ENCODE measurements at regions not wholly inside any gene's neighbourhood (a gene's known extent, or its start where the extent isn't known, plus 50 kb on each side); places are given as distances from the start of the nearest gene placed in this dataset.

DNA sequence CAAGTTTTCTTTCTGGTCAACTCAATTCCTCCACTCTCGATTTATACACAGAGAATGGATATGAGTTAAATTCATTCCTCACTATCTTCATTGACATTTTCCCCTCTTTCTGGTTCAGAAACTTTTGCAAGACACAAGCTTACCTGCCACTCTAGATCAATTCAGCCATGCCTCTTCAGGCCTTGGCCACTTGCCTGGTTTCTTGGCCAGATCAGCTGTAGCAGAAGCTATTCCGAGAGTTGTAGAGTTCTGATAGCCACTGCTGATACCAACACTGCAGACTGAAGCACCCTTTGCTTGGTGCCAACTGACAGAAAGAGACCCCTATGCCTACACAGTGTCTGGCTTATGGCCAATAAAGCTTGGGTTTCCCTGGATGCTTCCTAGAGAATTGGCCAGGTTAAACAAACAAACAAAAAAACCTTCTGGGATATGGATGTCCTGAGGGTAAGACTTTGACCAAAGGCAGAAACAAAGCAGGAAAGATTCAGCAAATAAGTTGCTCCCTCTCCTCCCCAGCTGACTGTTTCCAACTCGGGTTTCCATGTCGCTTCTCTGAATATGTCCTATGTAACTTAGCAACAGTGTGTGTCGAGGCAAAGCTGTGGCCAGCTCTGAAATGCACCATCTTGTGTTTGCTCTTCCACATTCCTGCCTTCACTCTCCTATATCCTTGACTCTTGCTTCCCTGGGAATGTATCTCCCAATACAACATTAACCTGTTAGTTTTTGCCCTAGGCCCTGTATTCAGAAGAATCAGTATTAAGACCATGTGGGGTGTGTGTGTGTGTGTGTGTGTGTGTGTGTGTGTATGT, 521.6 kb downstream of the EPHA3 start:
- no peak for ATAC-seq
- TF ChIP-seq OSR1 (CRISPR knock-in tag; IDR thresholded peaks at IDR 0.05): no peak
- TF ChIP-seq ISL1 (CRISPR knock-in tag; IDR thresholded peaks at IDR 0.05): no peak
- TF ChIP-seq, protein P1, sequence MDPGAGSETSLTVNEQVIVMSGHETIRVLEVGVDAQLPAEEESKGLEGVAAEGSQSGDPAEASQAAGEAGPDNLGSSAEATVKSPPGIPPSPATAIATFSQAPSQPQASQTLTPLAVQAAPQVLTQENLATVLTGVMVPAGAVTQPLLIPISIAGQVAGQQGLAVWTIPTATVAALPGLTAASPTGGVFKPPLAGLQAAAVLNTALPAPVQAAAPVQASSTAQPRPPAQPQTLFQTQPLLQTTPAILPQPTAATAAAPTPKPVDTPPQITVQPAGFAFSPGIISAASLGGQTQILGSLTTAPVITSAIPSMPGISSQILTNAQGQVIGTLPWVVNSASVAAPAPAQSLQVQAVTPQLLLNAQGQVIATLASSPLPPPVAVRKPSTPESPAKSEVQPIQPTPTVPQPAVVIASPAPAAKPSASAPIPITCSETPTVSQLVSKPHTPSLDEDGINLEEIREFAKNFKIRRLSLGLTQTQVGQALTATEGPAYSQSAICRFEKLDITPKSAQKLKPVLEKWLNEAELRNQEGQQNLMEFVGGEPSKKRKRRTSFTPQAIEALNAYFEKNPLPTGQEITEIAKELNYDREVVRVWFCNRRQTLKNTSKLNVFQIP (CRISPR knock-in tag; IDR thresholded peaks at IDR 0.05; ENCODE audit: borderline replicate concordance, low read depth): no peak
- no peak for TF ChIP-seq ZFP3 (CRISPR knock-in tag; IDR thresholded peaks at IDR 0.05)
- TF ChIP-seq, protein P2, sequence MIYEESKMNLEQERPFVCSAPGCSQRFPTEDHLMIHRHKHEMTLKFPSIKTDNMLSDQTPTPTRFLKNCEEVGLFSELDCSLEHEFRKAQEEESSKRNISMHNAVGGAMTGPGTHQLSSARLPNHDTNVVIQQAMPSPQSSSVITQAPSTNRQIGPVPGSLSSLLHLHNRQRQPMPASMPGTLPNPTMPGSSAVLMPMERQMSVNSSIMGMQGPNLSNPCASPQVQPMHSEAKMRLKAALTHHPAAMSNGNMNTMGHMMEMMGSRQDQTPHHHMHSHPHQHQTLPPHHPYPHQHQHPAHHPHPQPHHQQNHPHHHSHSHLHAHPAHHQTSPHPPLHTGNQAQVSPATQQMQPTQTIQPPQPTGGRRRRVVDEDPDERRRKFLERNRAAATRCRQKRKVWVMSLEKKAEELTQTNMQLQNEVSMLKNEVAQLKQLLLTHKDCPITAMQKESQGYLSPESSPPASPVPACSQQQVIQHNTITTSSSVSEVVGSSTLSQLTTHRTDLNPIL (CRISPR knock-in tag; IDR thresholded peaks at IDR 0.05; ENCODE audit: low read depth): no peak
- TF ChIP-seq PATZ1 (CRISPR knock-in tag; IDR thresholded peaks at IDR 0.05; ENCODE audit: borderline replicate concordance): no peak
- no peak for TF ChIP-seq ZC3H10 (CRISPR knock-in tag; IDR thresholded peaks at IDR 0.05)
- no peak for TF ChIP-seq SNAI2 (CRISPR knock-in tag; IDR thresholded peaks at IDR 0.05)
- no peak for TF ChIP-seq ARNTL (CRISPR knock-in tag; IDR thresholded peaks at IDR 0.05; ENCODE audit: borderline replicate concordance, low read depth)
- TF ChIP-seq TOX (CRISPR knock-in tag; IDR thresholded peaks at IDR 0.05; ENCODE audit: borderline replicate concordance): no peak
- no peak for TF ChIP-seq ZNF8 (CRISPR knock-in tag; IDR thresholded peaks at IDR 0.05)
- no peak for TF ChIP-seq ZFP30 (CRISPR knock-in tag; IDR thresholded peaks at IDR 0.05)
- TF ChIP-seq PPARA (CRISPR knock-in tag; IDR thresholded peaks at IDR 0.05; ENCODE audit: borderline replicate concordance): no peak
- TF ChIP-seq CSDC2 (CRISPR knock-in tag; IDR thresholded peaks at IDR 0.05): no peak
- no peak for TF ChIP-seq BACH2 (CRISPR knock-in tag; IDR thresholded peaks at IDR 0.05; ENCODE audit: borderline replicate concordance)
- no peak for TF ChIP-seq RARB (CRISPR knock-in tag; IDR thresholded peaks at IDR 0.05)
- no peak for TF ChIP-seq CSRNP3 (CRISPR knock-in tag; IDR thresholded peaks at IDR 0.05)
- TF ChIP-seq TCF4 (CRISPR knock-in tag; IDR thresholded peaks at IDR 0.05; ENCODE audit: borderline replicate concordance): no peak
- TF ChIP-seq ZNF565 (CRISPR knock-in tag; conservative IDR thresholded peaks at IDR 0.05; ENCODE audit: low read depth): no peak
- TF ChIP-seq ESRRG (CRISPR knock-in tag; IDR thresholded peaks at IDR 0.05): no peak

DNA sequence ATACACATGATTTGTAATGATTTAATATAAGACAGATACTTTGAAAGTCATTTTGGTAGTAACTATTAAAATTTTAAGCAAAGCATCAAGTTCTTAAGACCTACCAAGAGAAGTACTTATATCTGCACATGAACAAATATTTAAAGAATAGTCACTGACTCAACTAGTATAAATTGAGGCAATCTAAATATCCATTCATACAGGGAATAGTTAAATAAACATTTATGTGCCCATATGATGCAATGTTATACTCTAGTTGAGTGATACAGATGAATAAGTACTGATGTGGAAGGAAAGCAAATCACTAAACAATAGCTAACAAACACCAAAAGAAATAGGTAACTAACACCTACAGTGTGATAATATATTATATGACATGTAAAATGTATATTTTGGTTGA, 527.7 kb downstream of the EPHA3 start:
- TF ChIP-seq BACH2 (CRISPR knock-in tag; IDR thresholded peaks at IDR 0.05; ENCODE audit: borderline replicate concordance) (no peak), ZFP30 (CRISPR knock-in tag; IDR thresholded peaks at IDR 0.05) (no peak), ZNF8 (CRISPR knock-in tag; IDR thresholded peaks at IDR 0.05) (no peak), CSDC2 (CRISPR knock-in tag; IDR thresholded peaks at IDR 0.05) (no peak), ZNF565 (CRISPR knock-in tag; conservative IDR thresholded peaks at IDR 0.05; ENCODE audit: low read depth) (no peak), ZFP3 (CRISPR knock-in tag; IDR thresholded peaks at IDR 0.05) (no peak), ARNTL (CRISPR knock-in tag; IDR thresholded peaks at IDR 0.05; ENCODE audit: borderline replicate concordance, low read depth) (no peak), RARB (CRISPR knock-in tag; IDR thresholded peaks at IDR 0.05) (no peak), TCF4 (CRISPR knock-in tag; IDR thresholded peaks at IDR 0.05; ENCODE audit: borderline replicate concordance) (no peak), PATZ1 (CRISPR knock-in tag; IDR thresholded peaks at IDR 0.05; ENCODE audit: borderline replicate concordance) (no peak), OSR1 (CRISPR knock-in tag; IDR thresholded peaks at IDR 0.05) (no peak), ZNF70 (CRISPR knock-in tag; IDR thresholded peaks at IDR 0.05) (no peak), ISL1 (CRISPR knock-in tag; IDR thresholded peaks at IDR 0.05) (no peak), TOX (CRISPR knock-in tag; IDR thresholded peaks at IDR 0.05; ENCODE audit: borderline replicate concordance) (no peak)
- TF ChIP-seq, protein P1 (CRISPR knock-in tag; IDR thresholded peaks at IDR 0.05; ENCODE audit: borderline replicate concordance, low read depth): no peak
- no peak for ATAC-seq

All from SK-N-SH treated with all-trans-retinoic acid at 6 μM for 48 hours (cell line).